ENCODE measurements at regions not wholly inside any gene's neighbourhood (a gene's known extent, or its start where the extent isn't known, plus 50 kb on each side); places are given as distances from the start of the nearest gene placed in this dataset.

GRCh38 chr6:51450248-51450957, 631.7 kb downstream of the TFAP2B start:
- Histone ChIP-seq H3K4me3 (no peak overlapping the region), H3K36me3 (no peaks in the 10 kb centered on the region), H3K4me1 (peaks cover 0 to 10% (median 0%) of the 10 kb centered on the region in 3 donors), H3K9me3 (no peaks in the 10 kb centered on the region), H3K27me3 (no peaks in the 10 kb centered on the region), H3K27ac (no peak overlapping the region)
- intact Hi-C loops (cut with DNase I), result no loop called here
- TF ChIP-seq CTCF (IDR thresholded peaks at IDR 0.05), result no peak
- no peak for TF ChIP-seq POLR2A (IDR thresholded peaks at IDR 0.05)
- DNase-seq, result no peak
- 49 to 62% methylated on average over 3 of the region's 3 CpGs for WGBS, 2 donors

GRCh38 chr6:51450958-51451357, 632.3 kb downstream of the TFAP2B start:
- H3K9me3 ChIP-seq, result no peaks in the 10 kb centered on the region
- no peak overlapping the region for H3K4me3 ChIP-seq
- H3K36me3 ChIP-seq, result no peaks in the 10 kb centered on the region
- peaks cover 0 to 10% (median 0%) of the 10 kb centered on the region in 3 donors for H3K4me1 ChIP-seq
- 37 to 63% methylated on average over 1 of the region's 1 CpG for WGBS, 2 donors
- TF ChIP-seq POLR2A (IDR thresholded peaks at IDR 0.05), result no peak
- TF ChIP-seq CTCF (IDR thresholded peaks at IDR 0.05), result no peak
- H3K27me3 ChIP-seq, result no peaks in the 10 kb centered on the region
- no peak for DNase-seq
- H3K27ac ChIP-seq, result no peak overlapping the region
- intact Hi-C loops (cut with DNase I), result no loop called here

- DNase-seq, result no peak
- no peaks in the 10 kb centered on the region for H3K9me3 ChIP-seq
- intact Hi-C loops (cut with DNase I), result no loop called here
These were observed 631.1 kb downstream of the PKHD1 start for GRCh38 chr6:51456282-51456681.

GRCh38 chr6:51459958-51460357, 627.5 kb downstream of the PKHD1 start:
- H3K4me3 ChIP-seq, result no peak overlapping the region
- H3K27me3 ChIP-seq, result no peaks in the 10 kb centered on the region
- no peak overlapping the region for H3K27ac ChIP-seq
- H3K36me3 ChIP-seq, result no peaks in the 10 kb centered on the region
- H3K9me3 ChIP-seq, result no peaks in the 10 kb centered on the region
- 32 to 35% methylated on average over 2 of the region's 2 CpGs for WGBS, 2 donors
- intact Hi-C loops (cut with DNase I), result no loop called here
- H3K4me1 ChIP-seq, result no peaks in the 10 kb centered on the region
- TF ChIP-seq CTCF (IDR thresholded peaks at IDR 0.05), result no peak
- TF ChIP-seq POLR2A (IDR thresholded peaks at IDR 0.05), result no peak
- no peak for DNase-seq

More at GRCh38 chr6:51456282-51456681, 631.1 kb downstream of the PKHD1 start:
- Histone ChIP-seq H3K27ac (no peak overlapping the region), H3K36me3 (no peaks in the 10 kb centered on the region), H3K27me3 (no peaks in the 10 kb centered on the region), H3K4me1 (no peaks in the 10 kb centered on the region), H3K4me3 (no peak overlapping the region)
- no peak for TF ChIP-seq POLR2A (IDR thresholded peaks at IDR 0.05)
- TF ChIP-seq CTCF (IDR thresholded peaks at IDR 0.05), result no peak

GRCh38 chr6:51462896-51463295, 624.5 kb downstream of the PKHD1 start:
- H3K27ac ChIP-seq, result no peak overlapping the region
- no peak for DNase-seq
- intact Hi-C loops (cut with DNase I), result no loop called here
- H3K36me3 ChIP-seq, result no peaks in the 10 kb centered on the region
- TF ChIP-seq CTCF (IDR thresholded peaks at IDR 0.05) (no peak), POLR2A (IDR thresholded peaks at IDR 0.05) (no peak)
- peaks cover 0 to 12% (median 0%) of the 10 kb centered on the region in 3 donors for H3K4me1 ChIP-seq
- no peak overlapping the region for H3K4me3 ChIP-seq
- H3K27me3 ChIP-seq, result no peaks in the 10 kb centered on the region
- no peaks in the 10 kb centered on the region for H3K9me3 ChIP-seq

Measured in esophagus squamous epithelium (tissue), 5 donors.